NOMO-1 (cell line): ENCODE measurements at regions not wholly inside any gene's neighbourhood (a gene's known extent, or its start where the extent isn't known, plus 50 kb on each side); places are given as distances from the start of the nearest gene placed in this dataset.
"Not testable (repeated sequence)": the region's sequence is repeated elsewhere in the genome, so short reads cannot be mapped to it uniquely, and the experiment has no call there.

Source experiments
- DNase-seq, 2 experiments: peaks; one replicate each; lab custom pipeline; 2025; ENCODE audit not compliant: unreplicated experiment in 2 of 2; lab: John Stamatoyannopoulos, UW

- no peak for DNase-seq
Measured at GRCh38 chr4:169934794-169935429, 91.3 kb downstream of the MFAP3L start.

GRCh38 chr4:169933531-169933930 lies 92.7 kb downstream of the MFAP3L start:
- DNase-seq = no peak

GRCh38 chr4:169931964-169932363 lies 94.2 kb downstream of the MFAP3L start:
- DNase-seq = no peak

GRCh38 chr4:169930755-169931154 lies 95.4 kb downstream of the MFAP3L start:
- DNase-seq = not testable (repeated sequence)

GRCh38 chr4:169927280-169927679 lies 98.9 kb downstream of the MFAP3L start:
- no peak for DNase-seq

- no peak for DNase-seq
Measured at GRCh38 chr4:169925678-169926077, 100.5 kb downstream of the MFAP3L start.

- no peak for DNase-seq
Measured at GRCh38 chr4:169922632-169923276, 103.4 kb downstream of the MFAP3L start.

- DNase-seq = no peak
Measured at GRCh38 chr4:169921732-169922131, 104.5 kb downstream of the MFAP3L start.

- DNase-seq = no peak
Measured at GRCh38 chr4:169921237-169921636, 105.0 kb downstream of the MFAP3L start.

- not testable (repeated sequence) for DNase-seq
Measured at GRCh38 chr4:169919194-169920124, 106.7 kb downstream of the MFAP3L start.

- no peak for DNase-seq
Measured at GRCh38 chr4:169915545-169915944, 110.7 kb downstream of the MFAP3L start.

GRCh38 chr4:169914866-169915265 lies 111.3 kb downstream of the MFAP3L start:
- no peak for DNase-seq

GRCh38 chr4:169912996-169913395 lies 113.2 kb downstream of the MFAP3L start:
- no peak for DNase-seq

GRCh38 chr4:169909897-169910296 lies 116.3 kb downstream of the MFAP3L start:
- DNase-seq = no peak

GRCh38 chr4:169909479-169909878 lies 116.7 kb downstream of the MFAP3L start:
- no peak for DNase-seq

GRCh38 chr4:169907705-169908104 lies 118.5 kb downstream of the MFAP3L start:
- DNase-seq = no peak

- no peak for DNase-seq
Measured at GRCh38 chr4:169906821-169907220, 119.4 kb downstream of the MFAP3L start.

GRCh38 chr4:169906104-169906503 lies 120.1 kb downstream of the MFAP3L start:
- no peak for DNase-seq

GRCh38 chr4:169902658-169903345 lies 123.4 kb downstream of the MFAP3L start:
- no peak for DNase-seq

GRCh38 chr4:169900241-169900845 lies 125.9 kb downstream of the MFAP3L start:
- DNase-seq = no peak

- no peak for DNase-seq
Measured at GRCh38 chr4:169899295-169899694, 126.9 kb downstream of the MFAP3L start.
